H1 (cell line): ENCODE measurements at regions not wholly inside any gene's neighbourhood (a gene's known extent, or its start where the extent isn't known, plus 50 kb on each side); places are given as distances from the start of the nearest gene placed in this dataset.

Source experiments
- BRCA1 ChIP-seq: IDR thresholded peaks from 2 replicates; pipeline ENCODE4 v1.6.1; 2012; ENCODE audit warnings: low read depth, low read length, improper control_type of control experiment
- CHD1 ChIP-seq: IDR thresholded peaks from 2 replicates; pipeline ENCODE4 v1.6.1; 2012; ENCODE audit warnings: low read depth, low read length, improper control_type of control experiment
- CTBP2 ChIP-seq: IDR thresholded peaks from 2 replicates; pipeline ENCODE4 v1.7.0; 2011; ENCODE audit warnings: borderline replicate concordance, mild to moderate bottlenecking, moderate library complexity, mixed read lengths, low read length; ENCODE audit not compliant: insufficient read depth, insufficient read length
- EP300 ChIP-seq, 2 experiments: IDR thresholded peaks; 1 replicate in 1 of 2; 2 replicates in 1 of 2; pipeline ENCODE4 v1.6.1; 2011 to 2012; ENCODE audit warnings: low read depth in 2 of 2, low read length in 2 of 2, mild to moderate bottlenecking in 2 of 2, borderline replicate concordance in 1 of 2, inconsistent platforms in 1 of 2, moderate library complexity in 1 of 2
- EZH2 ChIP-seq: fragments of 200-600 bp; sonication (generic); IDR thresholded peaks from 2 replicates; pipeline ENCODE4 v1.7.1; 2012; ENCODE audit warnings: low read depth, mild to moderate bottlenecking, moderate library complexity, low read length, inconsistent platforms; ENCODE audit not compliant: severe bottlenecking
- GABPA ChIP-seq: IDR thresholded peaks from 2 replicates; pipeline ENCODE4 v1.6.1; 2011; ENCODE audit warnings: mild to moderate bottlenecking, low read length, moderate library complexity, borderline replicate concordance; ENCODE audit not compliant: insufficient read depth
- JUN ChIP-seq: IDR thresholded peaks from 2 replicates; pipeline ENCODE4 v1.6.1; 2011; ENCODE audit warnings: low read depth, mild to moderate bottlenecking, improper control_type of control experiment, low read length
- TAF1 ChIP-seq: IDR thresholded peaks from 2 replicates; pipeline ENCODE4 v1.6.1; 2011; ENCODE audit warnings: mild to moderate bottlenecking, low read depth, low read length
- TF ChIP-seq, protein P1 (sequence below): IDR thresholded peaks from 2 replicates; pipeline ENCODE4 v1.6.1; 2012; ENCODE audit warnings: inconsistent platforms
- TF ChIP-seq, protein P2 (sequence below), 3 experiments: IDR thresholded peaks; 1 replicate in 2 of 3; 2 replicates in 1 of 3; pipeline versions ENCODE4 v1.5.1 to v1.6.1; 2011; ENCODE audit warnings: low read length in 3 of 3, mild to moderate bottlenecking in 3 of 3, inconsistent platforms in 2 of 3, low read depth in 1 of 3, moderate library complexity in 1 of 3; ENCODE audit not compliant: insufficient read depth in 1 of 3; ENCODE audit errors: control extremely low read depth in 1 of 3
- TF ChIP-seq, protein P3 (sequence below): IDR thresholded peaks from 2 replicates; pipeline ENCODE4 v1.6.1; 2012; ENCODE audit warnings: low read length, inconsistent platforms
- TF ChIP-seq, protein P4 (sequence below): IDR thresholded peaks from 2 replicates; pipeline ENCODE4 v1.6.1; 2011; ENCODE audit warnings: low read depth, mild to moderate bottlenecking, low read length; ENCODE audit not compliant: insufficient read depth

GRCh38 chr10:27599546-27599945 lies 95.4 kb downstream of the RAB18 start:
- no peak for TF ChIP-seq TAF1
- TF ChIP-seq JUN: no peak
- TF ChIP-seq, protein P1, sequence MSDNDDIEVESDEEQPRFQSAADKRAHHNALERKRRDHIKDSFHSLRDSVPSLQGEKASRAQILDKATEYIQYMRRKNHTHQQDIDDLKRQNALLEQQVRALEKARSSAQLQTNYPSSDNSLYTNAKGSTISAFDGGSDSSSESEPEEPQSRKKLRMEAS: no peak
- TF ChIP-seq, protein P2, sequence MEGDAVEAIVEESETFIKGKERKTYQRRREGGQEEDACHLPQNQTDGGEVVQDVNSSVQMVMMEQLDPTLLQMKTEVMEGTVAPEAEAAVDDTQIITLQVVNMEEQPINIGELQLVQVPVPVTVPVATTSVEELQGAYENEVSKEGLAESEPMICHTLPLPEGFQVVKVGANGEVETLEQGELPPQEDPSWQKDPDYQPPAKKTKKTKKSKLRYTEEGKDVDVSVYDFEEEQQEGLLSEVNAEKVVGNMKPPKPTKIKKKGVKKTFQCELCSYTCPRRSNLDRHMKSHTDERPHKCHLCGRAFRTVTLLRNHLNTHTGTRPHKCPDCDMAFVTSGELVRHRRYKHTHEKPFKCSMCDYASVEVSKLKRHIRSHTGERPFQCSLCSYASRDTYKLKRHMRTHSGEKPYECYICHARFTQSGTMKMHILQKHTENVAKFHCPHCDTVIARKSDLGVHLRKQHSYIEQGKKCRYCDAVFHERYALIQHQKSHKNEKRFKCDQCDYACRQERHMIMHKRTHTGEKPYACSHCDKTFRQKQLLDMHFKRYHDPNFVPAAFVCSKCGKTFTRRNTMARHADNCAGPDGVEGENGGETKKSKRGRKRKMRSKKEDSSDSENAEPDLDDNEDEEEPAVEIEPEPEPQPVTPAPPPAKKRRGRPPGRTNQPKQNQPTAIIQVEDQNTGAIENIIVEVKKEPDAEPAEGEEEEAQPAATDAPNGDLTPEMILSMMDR (IDR thresholded peaks at IDR 0.05; ENCODE audit: control extremely low read depth in 1 of 3, insufficient read depth in 1 of 3, low read depth in 1 of 3, low read length in 3 of 3): no peak
- TF ChIP-seq EZH2: no peak
- TF ChIP-seq BRCA1: no peak
- TF ChIP-seq, protein P3, sequence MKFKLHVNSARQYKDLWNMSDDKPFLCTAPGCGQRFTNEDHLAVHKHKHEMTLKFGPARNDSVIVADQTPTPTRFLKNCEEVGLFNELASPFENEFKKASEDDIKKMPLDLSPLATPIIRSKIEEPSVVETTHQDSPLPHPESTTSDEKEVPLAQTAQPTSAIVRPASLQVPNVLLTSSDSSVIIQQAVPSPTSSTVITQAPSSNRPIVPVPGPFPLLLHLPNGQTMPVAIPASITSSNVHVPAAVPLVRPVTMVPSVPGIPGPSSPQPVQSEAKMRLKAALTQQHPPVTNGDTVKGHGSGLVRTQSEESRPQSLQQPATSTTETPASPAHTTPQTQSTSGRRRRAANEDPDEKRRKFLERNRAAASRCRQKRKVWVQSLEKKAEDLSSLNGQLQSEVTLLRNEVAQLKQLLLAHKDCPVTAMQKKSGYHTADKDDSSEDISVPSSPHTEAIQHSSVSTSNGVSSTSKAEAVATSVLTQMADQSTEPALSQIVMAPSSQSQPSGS: no peak
- TF ChIP-seq CTBP2: no peak
- TF ChIP-seq EP300 (IDR thresholded peaks at IDR 0.05; ENCODE audit: borderline replicate concordance in 1 of 2, low read depth in 2 of 2, low read length in 2 of 2): no peak
- TF ChIP-seq, protein P4, sequence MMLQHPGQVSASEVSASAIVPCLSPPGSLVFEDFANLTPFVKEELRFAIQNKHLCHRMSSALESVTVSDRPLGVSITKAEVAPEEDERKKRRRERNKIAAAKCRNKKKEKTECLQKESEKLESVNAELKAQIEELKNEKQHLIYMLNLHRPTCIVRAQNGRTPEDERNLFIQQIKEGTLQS: no peak
- no peak for TF ChIP-seq CHD1
- no peak for TF ChIP-seq GABPA
